ENCODE measurements at regions not wholly inside any gene's neighbourhood (a gene's known extent, or its start where the extent isn't known, plus 50 kb on each side); places are given as distances from the start of the nearest gene placed in this dataset.
A peak's percentile ranks its signal among the peaks of the same experiment; 100 is the strongest.

DNA sequence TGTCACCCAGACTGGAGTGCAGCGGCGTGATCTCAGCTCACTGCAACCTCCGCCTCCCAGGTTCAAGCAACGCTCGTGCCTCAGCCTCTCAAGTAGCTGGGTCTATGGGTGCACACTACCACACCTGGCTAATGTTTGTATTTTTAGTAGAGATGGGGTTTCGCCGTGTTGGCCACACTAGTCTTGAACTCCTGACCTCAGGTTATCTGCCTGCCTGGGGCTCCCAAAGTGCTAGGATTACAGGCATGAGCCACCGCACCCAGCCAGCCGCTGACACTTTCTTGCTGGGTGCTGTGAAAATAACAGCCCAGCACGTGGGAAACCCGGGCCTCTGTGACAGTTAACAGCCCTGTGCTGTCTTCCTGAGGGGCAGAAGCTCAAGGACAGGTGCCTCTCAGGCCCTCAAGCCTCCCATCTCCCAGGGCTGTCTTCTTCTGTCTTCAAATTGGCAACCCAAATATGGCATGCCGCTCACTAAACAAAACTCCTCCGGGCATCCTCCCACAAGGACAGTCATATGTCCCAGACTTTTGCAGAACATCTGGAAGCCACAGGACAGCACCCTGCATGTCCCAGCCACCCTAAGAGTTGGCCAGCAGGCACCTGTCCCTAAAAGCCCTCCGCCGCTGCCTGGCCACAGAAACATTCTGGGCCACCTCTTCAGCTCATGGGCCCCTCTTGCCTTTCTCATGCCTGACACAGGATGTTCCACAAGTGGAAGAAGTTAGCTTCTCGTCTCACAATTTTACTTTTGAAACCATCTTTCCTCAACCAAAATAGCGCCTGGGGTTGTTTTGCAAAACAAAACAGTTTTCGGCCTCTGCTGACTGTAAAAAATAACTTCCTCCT is 233.6 kb downstream of the SYK start:
- in situ Hi-C loops (cut with HindIII; ENCODE audit: low pct_unique_long_range_greater_than_20kb, low sequenced_read_pairs): no loop called here
- DNase-seq (ENCODE audit: low read depth, low spot score): no peak

GRCh38 chr9:91035825-91036208 is 234.2 kb downstream of the SYK start:
- DNase-seq (ENCODE audit: low read depth, low spot score): no peak
- in situ Hi-C loops (cut with HindIII; ENCODE audit: low pct_unique_long_range_greater_than_20kb, low sequenced_read_pairs): no loop called here

GRCh38 chr9:91036356-91036755 is 234.7 kb downstream of the SYK start:
- no peak for DNase-seq (ENCODE audit: low read depth, low spot score)
- in situ Hi-C loops (cut with HindIII; ENCODE audit: low pct_unique_long_range_greater_than_20kb, low sequenced_read_pairs): no loop called here

DNA sequence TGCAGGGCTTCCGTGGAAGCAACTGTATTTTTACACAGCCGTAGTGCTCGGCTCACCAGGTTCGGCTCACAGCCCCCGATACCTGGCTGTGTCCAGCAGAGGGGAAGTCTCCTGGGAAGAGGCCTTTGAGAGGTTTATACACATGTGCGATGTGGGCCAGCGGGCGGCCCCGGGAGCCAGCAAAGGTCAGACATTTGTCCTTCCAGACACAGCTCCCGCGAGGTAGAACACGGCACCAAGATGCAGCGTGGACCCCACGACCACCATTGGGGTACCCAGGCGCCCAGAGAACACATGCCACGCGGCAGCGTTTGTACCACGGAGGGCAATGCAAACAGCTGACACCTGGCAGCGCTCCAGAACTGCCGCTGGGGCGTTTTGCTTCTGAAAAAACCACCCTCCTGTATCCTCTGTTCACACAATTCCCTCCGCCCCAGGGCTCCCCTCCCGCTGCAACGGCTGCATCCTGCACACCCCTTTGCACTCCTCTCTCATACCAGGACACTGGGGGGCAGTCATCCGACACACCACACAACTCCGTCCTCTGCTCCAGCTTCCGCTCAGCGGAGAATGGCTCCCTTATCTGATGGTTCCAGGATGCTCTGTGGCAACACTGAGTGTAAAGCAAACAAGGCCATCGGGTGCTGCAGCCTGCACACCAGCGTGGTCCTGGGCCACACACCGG is 235.3 kb downstream of the SYK start:
- peak; percentile 90 for DNase-seq (ENCODE audit: low read depth, low spot score)
- in situ Hi-C loops (cut with HindIII; ENCODE audit: low pct_unique_long_range_greater_than_20kb, low sequenced_read_pairs): no loop called here

DNA sequence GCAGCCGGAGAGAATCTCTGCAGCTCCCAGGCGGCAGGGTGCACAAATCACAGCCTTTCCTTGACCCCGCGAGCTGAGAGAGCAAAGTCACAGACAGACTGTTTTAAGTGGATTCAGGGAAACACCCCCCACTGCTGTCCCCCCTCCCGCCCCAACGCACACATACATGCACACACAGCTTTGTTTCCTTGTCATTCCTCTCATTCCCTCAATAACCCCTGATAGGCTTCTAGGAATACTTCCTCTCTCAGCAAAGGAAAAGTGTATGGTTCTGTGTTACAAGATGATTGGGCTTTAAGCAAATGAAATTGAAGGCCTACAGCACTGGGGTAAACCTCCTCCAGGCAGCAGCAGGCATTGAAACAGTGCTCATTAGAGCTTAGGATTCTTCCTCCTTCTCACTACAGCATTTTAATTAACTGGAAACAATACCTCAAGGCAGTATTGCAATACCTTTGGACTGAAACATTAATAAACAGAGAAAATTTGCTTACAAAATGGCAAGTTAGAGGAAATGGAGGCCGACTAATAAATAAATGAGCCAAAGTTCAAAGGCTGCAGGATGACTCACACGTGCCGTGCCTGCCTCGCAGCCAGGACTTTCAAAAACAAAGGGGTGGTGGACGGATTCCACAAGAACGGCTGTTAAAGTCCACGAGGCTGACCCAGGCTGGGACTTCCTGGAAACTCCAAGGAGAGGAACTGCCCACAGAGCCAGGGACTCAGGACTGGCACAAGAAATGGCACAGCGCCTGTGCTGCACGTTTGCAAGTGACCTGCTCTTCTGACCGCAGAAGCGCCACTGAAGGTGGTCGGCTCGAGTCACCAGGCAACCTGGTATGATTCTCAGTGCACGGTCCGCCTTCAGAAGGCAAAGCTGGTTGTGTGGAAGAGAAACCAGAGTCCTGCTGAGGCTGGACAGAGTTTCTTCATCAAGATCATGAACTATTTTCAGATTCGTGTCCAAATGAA is 236.2 kb downstream of the SYK start:
- DNase-seq (ENCODE audit: low read depth, low spot score): no peak
- in situ Hi-C loops (cut with HindIII; ENCODE audit: low pct_unique_long_range_greater_than_20kb, low sequenced_read_pairs): no loop called here

GRCh38 chr9:91038483-91039124 is 237.0 kb downstream of the SYK start:
- in situ Hi-C loops (cut with HindIII; ENCODE audit: low pct_unique_long_range_greater_than_20kb, low sequenced_read_pairs): no loop called here
- DNase-seq (ENCODE audit: low read depth, low spot score): no peak

- no peak for DNase-seq (ENCODE audit: low read depth, low spot score)
- in situ Hi-C loops (cut with HindIII; ENCODE audit: low pct_unique_long_range_greater_than_20kb, low sequenced_read_pairs): no loop called here
Observed at GRCh38 chr9:91039125-91039834, 237.7 kb downstream of the SYK start.

DNA sequence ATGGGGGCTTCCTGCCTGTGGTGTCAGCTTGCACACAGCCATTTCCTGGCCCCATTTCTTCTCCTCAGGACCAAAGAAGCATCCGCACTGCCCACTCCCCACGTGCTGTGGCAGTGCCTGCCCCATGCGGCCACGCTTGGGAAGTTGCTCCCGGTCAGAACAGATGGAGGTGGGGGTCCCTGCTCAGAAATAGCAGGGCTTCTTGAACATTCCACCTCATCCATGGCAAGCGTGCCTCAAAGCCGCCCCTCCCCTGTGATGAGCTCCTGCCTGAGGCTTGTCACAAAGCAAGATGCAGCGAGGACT is 238.2 kb downstream of the SYK start:
- no peak for DNase-seq (ENCODE audit: low read depth, low spot score)
- in situ Hi-C loops (cut with HindIII; ENCODE audit: low pct_unique_long_range_greater_than_20kb, low sequenced_read_pairs): no loop called here

DNA sequence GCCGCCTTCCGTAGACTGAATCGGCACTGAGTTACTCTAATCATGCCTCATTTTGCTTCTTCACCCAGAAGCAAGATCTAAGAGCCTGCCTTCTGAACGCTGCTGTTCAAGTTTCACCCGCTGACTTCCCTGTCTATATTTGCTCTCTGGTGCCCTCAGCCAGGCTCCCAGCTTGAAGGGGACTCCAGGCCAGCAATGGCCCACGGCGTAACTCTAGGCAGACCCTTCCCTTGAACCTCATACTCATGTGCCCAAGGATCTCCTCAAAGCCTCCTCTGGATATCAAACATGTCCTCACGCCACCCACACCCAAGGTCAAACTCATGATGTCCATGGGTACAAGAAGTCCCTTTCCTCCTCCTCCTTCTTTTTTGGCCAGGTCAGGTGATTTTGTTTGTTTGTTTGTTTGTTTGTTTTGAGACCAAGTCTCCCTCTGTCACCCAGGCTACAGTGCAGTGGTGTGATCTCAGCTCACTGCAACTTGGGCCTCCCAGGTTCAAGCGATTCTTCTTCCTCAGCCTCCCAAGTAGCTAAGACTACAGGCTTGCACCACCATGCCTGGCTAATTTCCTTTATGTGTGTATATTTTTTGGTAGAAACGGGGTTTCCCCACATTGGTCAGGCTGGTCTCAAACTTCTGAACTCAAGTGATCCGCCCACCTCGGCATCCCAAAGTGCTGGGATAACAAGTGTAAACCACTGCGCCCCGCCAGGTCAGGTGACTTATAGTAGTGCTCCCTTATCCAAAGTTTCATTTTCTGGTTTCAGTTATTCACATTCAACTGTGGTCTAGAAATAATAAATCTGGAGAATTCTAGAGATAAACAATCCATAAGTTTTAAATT is 239.0 kb downstream of the SYK start:
- no peak for DNase-seq (ENCODE audit: low read depth, low spot score)
- in situ Hi-C loops (cut with HindIII; ENCODE audit: low pct_unique_long_range_greater_than_20kb, low sequenced_read_pairs): no loop called here

GRCh38 chr9:91042024-91042423 is 240.4 kb downstream of the SYK start:
- in situ Hi-C loops (cut with HindIII; ENCODE audit: low pct_unique_long_range_greater_than_20kb, low sequenced_read_pairs): no loop called here
- no peak for DNase-seq (ENCODE audit: low read depth, low spot score)

DNA sequence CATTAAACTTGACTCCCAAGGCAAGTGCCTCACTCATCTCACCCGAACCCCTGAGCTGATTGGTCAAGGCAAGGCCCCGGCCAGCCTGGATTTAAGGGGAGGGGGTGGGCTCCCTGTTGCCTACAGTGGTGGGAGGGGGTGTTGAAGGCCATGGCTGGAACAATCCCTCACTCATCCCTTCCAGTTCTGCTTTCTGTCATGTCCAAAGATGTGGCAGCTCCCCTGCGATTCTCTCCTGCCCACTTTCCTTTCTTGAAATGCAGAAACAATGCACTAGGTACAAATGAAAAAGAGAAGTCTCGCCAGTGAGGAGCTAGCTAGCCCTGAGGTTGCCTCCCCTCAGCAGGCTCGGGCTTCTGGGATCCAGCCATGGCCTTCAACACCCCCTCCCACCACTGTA is 240.9 kb downstream of the SYK start:
- DNase-seq (ENCODE audit: low read depth, low spot score): no peak
- in situ Hi-C loops (cut with HindIII; ENCODE audit: low pct_unique_long_range_greater_than_20kb, low sequenced_read_pairs): no loop called here

- in situ Hi-C loops (cut with HindIII; ENCODE audit: low pct_unique_long_range_greater_than_20kb, low sequenced_read_pairs): no loop called here
- no peak for DNase-seq (ENCODE audit: low read depth, low spot score)
Observed at GRCh38 chr9:91043056-91043810, 241.6 kb downstream of the SYK start.

DNA sequence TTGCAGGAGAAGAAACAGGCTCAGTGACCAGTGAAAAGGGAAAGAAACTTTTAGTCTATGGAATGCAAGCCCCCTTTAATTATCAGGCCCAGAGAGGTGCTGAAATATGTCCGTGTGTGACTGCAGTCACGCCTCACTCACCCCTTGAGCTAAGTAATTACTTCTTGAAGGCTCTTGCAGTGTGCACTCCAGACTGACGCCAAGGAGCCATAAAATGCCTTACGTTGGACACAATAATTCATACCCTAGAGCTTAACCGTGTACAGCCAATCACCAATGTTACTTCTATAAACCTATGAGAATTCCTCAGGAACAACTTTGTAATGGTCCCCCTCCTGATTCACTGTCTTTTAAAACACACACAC is 242.2 kb downstream of the SYK start:
- DNase-seq (ENCODE audit: low read depth, low spot score): no peak
- in situ Hi-C loops (cut with HindIII; ENCODE audit: low pct_unique_long_range_greater_than_20kb, low sequenced_read_pairs): no loop called here

DNA sequence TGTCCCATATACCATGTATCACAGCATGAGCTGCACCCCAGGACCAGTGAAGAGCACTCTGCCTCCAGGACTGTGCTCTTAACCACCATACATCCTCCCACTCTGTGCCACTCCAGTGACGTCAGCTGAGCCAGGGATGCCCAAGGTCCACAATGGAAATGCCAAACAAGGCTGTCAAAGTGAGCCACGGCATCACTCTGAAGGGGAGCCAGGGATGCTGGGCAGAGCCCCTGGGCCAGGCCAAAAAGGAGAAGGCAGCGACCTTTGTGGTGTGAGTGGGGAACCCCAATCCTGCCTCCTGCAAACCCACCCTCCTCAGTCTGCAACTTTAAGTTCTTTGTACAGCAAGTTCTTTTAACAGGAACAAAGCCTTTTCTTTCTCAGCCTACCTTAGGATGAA is 242.7 kb downstream of the SYK start:
- no peak for DNase-seq (ENCODE audit: low read depth, low spot score)
- in situ Hi-C loops (cut with HindIII; ENCODE audit: low pct_unique_long_range_greater_than_20kb, low sequenced_read_pairs): no loop called here

DNA sequence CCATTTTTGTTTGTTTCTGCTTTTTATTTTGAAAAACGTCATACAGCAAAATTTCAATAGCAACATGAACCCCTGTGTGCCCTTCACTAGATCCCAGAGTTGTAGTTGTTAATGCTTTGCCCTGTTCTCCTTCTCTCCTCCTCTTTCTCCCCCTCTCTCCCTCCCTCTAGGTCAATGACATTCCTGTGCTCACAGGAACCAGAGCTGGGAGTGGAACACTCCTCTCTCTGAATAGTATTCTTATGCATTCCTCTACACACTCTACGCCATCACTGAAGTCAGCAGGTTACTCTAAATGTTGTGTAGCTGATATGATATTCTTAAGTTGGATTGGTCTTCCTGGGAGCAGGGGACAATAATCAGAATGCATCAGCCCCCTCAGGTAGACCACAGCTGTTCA is 243.4 kb downstream of the SYK start:
- no peak for DNase-seq (ENCODE audit: low read depth, low spot score)
- in situ Hi-C loops (cut with HindIII; ENCODE audit: low pct_unique_long_range_greater_than_20kb, low sequenced_read_pairs): no loop called here

GRCh38 chr9:91047529-91047928 is 245.9 kb downstream of the SYK start:
- no peak for DNase-seq (ENCODE audit: low read depth, low spot score)
- in situ Hi-C loops (cut with HindIII; ENCODE audit: low pct_unique_long_range_greater_than_20kb, low sequenced_read_pairs): no loop called here
